CD4-positive, alpha-beta T cell treated with Interleukin-12 subunit alpha and Interleukin-12 subunit beta, for 1 hour (primary cell): ENCODE measurements at regions not wholly inside any gene's neighbourhood (a gene's known extent, or its start where the extent isn't known, plus 50 kb on each side); places are given as distances from the start of the nearest gene placed in this dataset.

Experiments used
- DNase-seq: peaks from one replicate; pipeline ENCODE4 v3.0.0-alpha.2; 2020

GRCh38 chr1:193740762-193741161 is 554.3 kb upstream of the B3GALT2 start:
- DNase-seq = no peak

GRCh38 chr1:193736507-193736906 is 550.1 kb upstream of the B3GALT2 start:
- DNase-seq = no peak

GRCh38 chr1:193733674-193734073 is 547.3 kb upstream of the B3GALT2 start:
- no peak for DNase-seq

DNA sequence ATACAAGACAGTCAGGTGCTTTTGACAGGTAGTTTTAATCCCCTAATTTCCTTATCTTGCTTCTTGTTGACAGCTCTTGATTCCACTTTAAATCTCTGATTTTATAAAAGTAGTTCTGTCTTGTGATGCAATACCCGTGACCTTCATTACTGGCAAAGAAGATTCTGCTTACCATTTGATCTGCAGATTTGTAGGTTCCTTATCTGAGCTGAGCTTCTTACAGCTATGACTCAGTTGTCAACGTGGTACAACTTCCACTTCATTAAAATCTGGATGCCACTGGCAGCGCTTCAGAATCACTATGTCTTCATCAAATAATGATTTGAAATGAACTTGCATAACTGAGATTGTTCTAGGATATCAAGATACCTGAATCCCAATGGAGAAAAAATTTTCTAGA is 543.6 kb upstream of the B3GALT2 start:
- DNase-seq = no peak

- no peak for DNase-seq
Measured at GRCh38 chr1:193729429-193729828, 543.0 kb upstream of the B3GALT2 start.

- no peak for DNase-seq
Measured at GRCh38 chr1:193727850-193728249, 541.4 kb upstream of the B3GALT2 start.

GRCh38 chr1:193726722-193727121 is 540.3 kb upstream of the B3GALT2 start:
- DNase-seq = no peak

GRCh38 chr1:193712392-193712791 is 526.0 kb upstream of the B3GALT2 start:
- no peak for DNase-seq

- DNase-seq = no peak
Measured at GRCh38 chr1:193709607-193710006, 523.2 kb upstream of the B3GALT2 start.

DNA sequence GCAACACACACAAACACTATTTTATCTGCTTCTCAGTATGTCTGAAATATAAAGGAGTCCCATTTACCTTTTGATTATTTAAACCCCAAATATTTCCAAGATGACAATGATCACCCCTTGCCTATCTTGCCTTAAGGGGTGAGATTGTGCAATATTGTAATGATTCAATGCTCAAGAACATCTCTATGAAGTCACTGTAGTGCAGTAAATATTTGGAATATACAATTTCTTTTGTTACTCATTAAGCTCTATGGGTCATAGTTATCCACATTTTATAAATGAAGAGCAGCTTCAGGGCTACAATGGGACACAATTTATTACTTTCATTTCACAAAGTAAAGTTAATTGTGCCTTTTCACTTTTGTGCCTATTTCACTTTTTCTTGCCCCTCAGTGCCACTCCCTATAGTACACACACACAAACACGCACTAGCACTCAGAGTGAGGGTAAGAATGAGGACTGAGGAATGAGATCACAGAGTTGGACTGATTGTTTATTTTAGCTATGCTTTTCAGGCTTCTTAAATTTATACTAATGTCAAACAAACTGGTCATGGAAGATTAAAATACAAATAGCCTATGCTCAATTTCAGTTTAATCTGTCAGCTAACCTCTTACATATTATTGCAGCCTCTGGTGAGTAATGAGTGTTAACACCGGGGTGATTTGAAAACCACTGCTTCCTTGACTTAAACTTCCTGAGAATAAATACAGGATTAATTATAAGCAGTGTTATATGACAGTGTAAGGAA is 521.0 kb upstream of the B3GALT2 start:
- no peak for DNase-seq

GRCh38 chr1:193706766-193707165 is 520.4 kb upstream of the B3GALT2 start:
- no peak for DNase-seq

DNA sequence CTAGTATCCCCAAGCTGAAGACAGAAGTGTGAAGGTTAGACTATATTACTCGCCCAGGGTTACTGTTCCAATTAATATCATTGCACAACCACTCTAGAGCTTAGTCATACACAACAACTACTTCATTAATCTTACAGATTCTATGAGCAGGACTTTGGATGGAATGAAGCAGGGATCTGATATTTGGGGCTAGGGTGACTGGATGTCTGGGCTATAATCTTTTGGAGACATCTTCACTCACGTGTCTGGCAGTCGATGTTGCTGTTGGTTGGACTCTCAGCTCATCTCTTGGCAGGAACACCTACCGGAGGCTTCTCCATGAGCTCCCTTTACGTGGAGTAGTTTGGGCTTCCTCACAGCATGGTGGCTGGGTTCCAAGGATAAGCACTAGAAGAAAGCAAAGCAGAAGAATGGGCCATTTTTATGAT is 519.2 kb upstream of the B3GALT2 start:
- DNase-seq = no peak

GRCh38 chr1:193703655-193704054 is 517.2 kb upstream of the B3GALT2 start:
- no peak for DNase-seq

DNA sequence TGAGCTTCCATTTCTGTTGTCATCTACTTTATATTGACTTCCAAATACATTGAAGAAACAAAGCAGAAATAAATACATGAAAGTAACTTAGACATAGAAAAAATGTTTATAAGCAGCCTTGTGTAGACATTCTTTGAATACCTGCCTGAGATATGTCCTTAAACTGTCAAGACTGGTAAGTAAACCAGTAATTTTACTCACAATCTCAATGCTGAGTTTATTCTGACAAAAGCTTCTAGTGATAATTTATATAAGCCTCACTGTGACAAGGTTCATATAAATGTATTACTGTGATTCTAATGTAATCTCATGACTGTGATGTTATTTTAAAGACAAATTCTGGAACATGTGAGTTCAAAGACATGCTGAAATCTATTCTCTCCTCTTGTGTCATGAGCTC is 516.7 kb upstream of the B3GALT2 start:
- no peak for DNase-seq

DNA sequence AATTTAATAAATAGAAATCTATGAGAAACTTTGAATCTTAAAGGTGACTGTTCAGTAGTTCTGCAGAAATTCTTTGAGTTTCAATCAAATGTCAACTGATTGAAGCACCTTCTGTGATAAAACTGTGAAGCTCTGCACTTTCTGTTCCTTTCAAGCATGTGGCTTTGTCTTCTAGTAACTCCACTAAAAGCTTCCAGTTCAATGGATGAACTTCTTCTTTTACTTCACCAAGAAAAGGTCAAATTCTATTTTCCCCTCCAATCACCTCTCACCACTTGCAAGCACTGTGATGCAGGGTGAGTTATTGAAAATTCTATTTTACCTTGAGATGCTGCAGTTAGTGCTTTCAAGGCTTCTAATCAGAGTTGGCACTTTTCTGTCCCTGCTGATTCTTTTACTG is 515.3 kb upstream of the B3GALT2 start:
- DNase-seq = no peak

- no peak for DNase-seq
Measured at GRCh38 chr1:193700710-193701355, 514.4 kb upstream of the B3GALT2 start.

- DNase-seq = no peak
Measured at GRCh38 chr1:193699261-193699660, 512.8 kb upstream of the B3GALT2 start.

DNA sequence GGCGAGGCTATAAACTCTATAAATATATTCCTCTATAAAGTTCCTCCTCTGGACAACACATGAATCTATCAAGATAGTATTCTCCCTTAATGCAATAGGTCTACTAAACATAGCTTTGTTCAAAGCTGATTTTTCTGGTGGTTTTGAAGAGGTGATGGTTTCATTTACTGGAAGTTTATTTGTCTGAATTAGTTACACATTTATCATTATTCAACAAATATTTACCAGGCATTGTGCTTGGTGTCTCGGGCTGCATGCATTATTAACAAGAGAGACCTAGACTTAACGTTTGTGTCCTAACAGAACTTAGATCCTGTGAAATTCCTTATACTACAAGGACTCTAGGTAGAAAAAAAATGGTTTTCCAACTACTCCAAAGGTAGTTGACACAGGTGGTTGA is 511.4 kb upstream of the B3GALT2 start:
- no peak for DNase-seq

GRCh38 chr1:193697115-193697762 is 510.8 kb upstream of the B3GALT2 start:
- DNase-seq = no peak

DNA sequence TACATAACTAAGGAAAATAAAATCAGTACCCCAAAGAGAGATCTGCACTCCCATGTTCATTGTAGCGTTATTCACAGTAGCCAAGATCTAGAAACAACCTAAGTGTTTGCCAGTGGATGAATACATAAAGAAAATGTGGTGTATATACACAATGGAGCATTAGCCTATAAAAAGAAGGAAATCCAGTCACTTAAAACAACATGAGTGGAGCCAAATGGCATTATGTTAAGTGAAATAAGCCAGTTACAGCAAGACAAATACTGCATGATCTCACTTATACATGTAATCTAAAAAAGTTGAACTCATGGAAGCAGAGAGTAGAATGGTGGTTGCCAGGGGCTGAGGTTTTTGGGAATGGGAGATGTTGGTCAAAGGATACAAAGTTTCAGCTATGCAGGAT is 508.3 kb upstream of the B3GALT2 start:
- no peak for DNase-seq

GRCh38 chr1:193685986-193686385 is 499.6 kb upstream of the B3GALT2 start:
- DNase-seq = no peak

GRCh38 chr1:193681422-193681821 is 495.0 kb upstream of the B3GALT2 start:
- no peak for DNase-seq

- DNase-seq = no peak
Measured at GRCh38 chr1:193680924-193681316, 494.5 kb upstream of the B3GALT2 start.

- no peak for DNase-seq
Measured at GRCh38 chr1:193680247-193680923, 494.0 kb upstream of the B3GALT2 start.
